Breast epithelium (tissue), 4 donors: ENCODE measurements at regions not wholly inside any gene's neighbourhood (a gene's known extent, or its start where the extent isn't known, plus 50 kb on each side); places are given as distances from the start of the nearest gene placed in this dataset.

ENCODE experiments used
- DNase-seq, 2 donors: peaks; one replicate each; pipeline ENCODE4 v3.0.0-alpha.2; 2019; ENCODE audit warnings: low spot score in 2 of 2
- H3K27ac ChIP-seq, 2 donors: fragments of 200-600 bp; sonication (generic) in 1 of 2; one replicate each; pipeline ENCODE4 v1.5.1; 2016 to 2019; ENCODE audit warnings: mild to moderate bottlenecking in 1 of 2
- H3K27me3 ChIP-seq, 2 donors: fragments of 200-600 bp; sonication (generic) in 1 of 2; one replicate each; pipeline versions ENCODE4 v1.5.1 to v1.6.0; 2017 to 2019; ENCODE audit warnings: control low read depth in 1 of 2, mild to moderate bottlenecking in 1 of 2
- H3K36me3 ChIP-seq: fragments of 200-600 bp; one replicate; pipeline ENCODE4 v1.5.1; 2019
- H3K4me1 ChIP-seq, 2 donors: fragments of 200-600 bp; sonication (generic); one replicate each; pipeline ENCODE4 v1.5.1; 2016 to 2019; ENCODE audit warnings: control low read depth in 1 of 2
- H3K4me3 ChIP-seq, 3 donors: fragments of 200-600 bp; sonication (generic); 1 replicate in 2 of 3; 2 replicates in 1 of 3; pipeline ENCODE4 v1.5.1; 2016 to 2019; ENCODE audit warnings: mild to moderate bottlenecking in 3 of 3, moderate library complexity in 2 of 3
- H3K9me3 ChIP-seq, 2 donors: fragments of 200-600 bp; sonication (generic) in 1 of 2; one replicate each; pipeline ENCODE4 v1.5.1; 2016 to 2019; ENCODE audit warnings: control low read depth in 1 of 2
- CTCF ChIP-seq, 3 donors: fragments of 450-650 bp; IDR thresholded peaks; one replicate each; pipeline ENCODE4 v1.5.1; 2016 to 2017; ENCODE audit warnings: antibody characterized with exemption in 3 of 3, mild to moderate bottlenecking in 3 of 3, moderate library complexity in 3 of 3
- POLR2A ChIP-seq: fragments of 450-650 bp; IDR thresholded peaks from one replicate; pipeline ENCODE4 v1.6.1; 2016; ENCODE audit warnings: antibody characterized with exemption, mild to moderate bottlenecking, moderate library complexity
- POLR2AphosphoS5 ChIP-seq, 3 donors: sonication (generic); formaldehyde crosslinking; IDR thresholded peaks; one replicate each; pipeline ENCODE4 v1.6.1; 2017; ENCODE audit warnings: antibody characterized with exemption in 3 of 3
- intact Hi-C: fragments of 100-400 bp; cut with DNase I; formaldehyde crosslinking; loops from one replicate; pipeline ENCODE4 v1.15.1; 2023; ENCODE audit warnings: low total_unique reads

- Histone ChIP-seq H3K4me3 (no peak overlapping the region), H3K9me3 (no peaks in the 10 kb centered on the region), H3K27ac (no peak overlapping the region), H3K27me3 (no peaks in the 10 kb centered on the region), H3K36me3 (no peaks in the 10 kb centered on the region), H3K4me1 (no peaks in the 10 kb centered on the region)
- intact Hi-C loops = no loop called here
- DNase-seq = no peak
- TF ChIP-seq POLR2AphosphoS5 (IDR thresholded peaks at IDR 0.05) (no peak), CTCF (IDR thresholded peaks at IDR 0.05) (no peak), POLR2A (no peak)
Measured at GRCh38 chr4:84432713-84433112, 66.4 kb downstream of the NKX6-1 start.

GRCh38 chr4:84420608-84421007 is 78.5 kb downstream of the NKX6-1 start:
- H3K27me3 ChIP-seq = no peaks in the 10 kb centered on the region
- H3K4me3 ChIP-seq = no peak overlapping the region
- DNase-seq = no peak
- intact Hi-C loops = no loop called here
- TF ChIP-seq POLR2AphosphoS5 (IDR thresholded peaks at IDR 0.05) (no peak), CTCF (IDR thresholded peaks at IDR 0.05) (no peak), POLR2A (no peak)
- no peaks in the 10 kb centered on the region for H3K4me1 ChIP-seq
- H3K36me3 ChIP-seq = no peaks in the 10 kb centered on the region
- no peak overlapping the region for H3K27ac ChIP-seq
- peaks cover 0 to 2% of the 10 kb centered on the region in 2 donors for H3K9me3 ChIP-seq

GRCh38 chr4:84419201-84419600 is 79.9 kb downstream of the NKX6-1 start:
- no peaks in the 10 kb centered on the region for H3K9me3 ChIP-seq
- no peak for DNase-seq
- TF ChIP-seq POLR2A = no peak
- TF ChIP-seq POLR2AphosphoS5 (IDR thresholded peaks at IDR 0.05) = no peak
- no peak for TF ChIP-seq CTCF (IDR thresholded peaks at IDR 0.05)

GRCh38 chr4:84417997-84418709 is 80.9 kb downstream of the NKX6-1 start:
- H3K36me3 ChIP-seq = no peaks in the 10 kb centered on the region
- DNase-seq = no peak
- no peaks in the 10 kb centered on the region for H3K9me3 ChIP-seq
- intact Hi-C loops = no loop called here
- H3K27me3 ChIP-seq = no peaks in the 10 kb centered on the region
- H3K4me3 ChIP-seq = no peak overlapping the region
- no peaks in the 10 kb centered on the region for H3K4me1 ChIP-seq
- no peak overlapping the region for H3K27ac ChIP-seq
- TF ChIP-seq POLR2AphosphoS5 (IDR thresholded peaks at IDR 0.05) (no peak), CTCF (IDR thresholded peaks at IDR 0.05) (no peak), POLR2A (no peak)

More at GRCh38 chr4:84419201-84419600, 79.9 kb downstream of the NKX6-1 start:
- no peaks in the 10 kb centered on the region for H3K4me1 ChIP-seq
- no peak overlapping the region for H3K4me3 ChIP-seq
- intact Hi-C loops = no loop called here
- no peaks in the 10 kb centered on the region for H3K36me3 ChIP-seq
- no peaks in the 10 kb centered on the region for H3K27me3 ChIP-seq
- H3K27ac ChIP-seq = no peak overlapping the region

- no peak overlapping the region for H3K27ac ChIP-seq
- no peaks in the 10 kb centered on the region for H3K36me3 ChIP-seq
- no peak for TF ChIP-seq POLR2A
- TF ChIP-seq CTCF (IDR thresholded peaks at IDR 0.05) = no peak
- no peaks in the 10 kb centered on the region for H3K27me3 ChIP-seq
- no peaks in the 10 kb centered on the region for H3K9me3 ChIP-seq
- intact Hi-C loops = no loop called here
- H3K4me1 ChIP-seq = no peaks in the 10 kb centered on the region
- DNase-seq = no peak
- H3K4me3 ChIP-seq = no peak overlapping the region
Measured at GRCh38 chr4:84413976-84414375, 85.1 kb downstream of the NKX6-1 start.
